ENCODE measurements at regions not wholly inside any gene's neighbourhood (a gene's known extent, or its start where the extent isn't known, plus 50 kb on each side); places are given as distances from the start of the nearest gene placed in this dataset.

GRCh38 chr3:35927441-35927840 lies 288.1 kb downstream of the ARPP21 start:
- no peak for TF ChIP-seq CTCF (IDR thresholded peaks at IDR 0.05)
- TF ChIP-seq POLR2A (IDR thresholded peaks at IDR 0.05): no peak
